GM21619 (cell line): ENCODE measurements at regions not wholly inside any gene's neighbourhood (a gene's known extent, or its start where the extent isn't known, plus 50 kb on each side); places are given as distances from the start of the nearest gene placed in this dataset.
A peak's percentile ranks its signal among the peaks of the same experiment; 100 is the strongest.

Experiments used
- ATAC-seq: cut with Tn5 transposase; IDR thresholded peaks from one replicate; pipeline ENCODE4 v1.9.1; 2021; ENCODE audit not compliant: unreplicated experiment

- no peak for ATAC-seq
These were observed 83.9 kb upstream of the MSX1 start for GRCh38 chr4:4775493-4776004.

- ATAC-seq, result no peak
These were observed 86.9 kb upstream of the MSX1 start for GRCh38 chr4:4772534-4772933.

GRCh38 chr4:4771160-4771559 is 88.3 kb upstream of the MSX1 start:
- ATAC-seq, result no peak

- no peak for ATAC-seq
These were observed 88.9 kb upstream of the MSX1 start for GRCh38 chr4:4770610-4771009.

GRCh38 chr4:4766564-4766963 is 92.9 kb upstream of the MSX1 start:
- ATAC-seq, result no peak

- ATAC-seq, result no peak
These were observed 93.7 kb upstream of the MSX1 start for GRCh38 chr4:4765811-4766210.

- ATAC-seq, result no peak
These were observed 94.9 kb upstream of the MSX1 start for GRCh38 chr4:4764558-4764905.

GRCh38 chr4:4763822-4764557 is 95.5 kb upstream of the MSX1 start:
- no peak for ATAC-seq

GRCh38 chr4:4762909-4763821 is 96.3 kb upstream of the MSX1 start:
- ATAC-seq, result peak; percentile 85

- no peak for ATAC-seq
These were observed 97.2 kb upstream of the MSX1 start for GRCh38 chr4:4762300-4762699.

- ATAC-seq, result no peak
These were observed 98.1 kb upstream of the MSX1 start for GRCh38 chr4:4761128-4761982.

GRCh38 chr4:4759883-4760282 is 99.6 kb upstream of the MSX1 start:
- no peak for ATAC-seq

- no peak for ATAC-seq
These were observed 100.2 kb upstream of the MSX1 start for GRCh38 chr4:4759232-4759631.

GRCh38 chr4:4758681-4759080 is 100.8 kb upstream of the MSX1 start:
- ATAC-seq, result peak; percentile 33

- no peak for ATAC-seq
These were observed 104.2 kb upstream of the MSX1 start for GRCh38 chr4:4755306-4755705.

- no peak for ATAC-seq
These were observed 104.8 kb upstream of the MSX1 start for GRCh38 chr4:4754641-4755040.

GRCh38 chr4:4753643-4754042 is 105.8 kb upstream of the MSX1 start:
- no peak for ATAC-seq

- no peak for ATAC-seq
These were observed 106.7 kb upstream of the MSX1 start for GRCh38 chr4:4752576-4753401.

- ATAC-seq, result no peak
These were observed 107.4 kb upstream of the MSX1 start for GRCh38 chr4:4752025-4752424.

- no peak for ATAC-seq
These were observed 109.3 kb upstream of the MSX1 start for GRCh38 chr4:4750187-4750586.
